GM12872 (cell line): ENCODE measurements at regions not wholly inside any gene's neighbourhood (a gene's known extent, or its start where the extent isn't known, plus 50 kb on each side); places are given as distances from the start of the nearest gene placed in this dataset.

Experiments used
- CTCF ChIP-seq: IDR thresholded peaks from 3 replicates; pipeline ENCODE4 v1.5.1; 2011; ENCODE audit warnings: low read depth, mild to moderate bottlenecking, low read length, moderate library complexity; ENCODE audit not compliant: insufficient read depth

DNA sequence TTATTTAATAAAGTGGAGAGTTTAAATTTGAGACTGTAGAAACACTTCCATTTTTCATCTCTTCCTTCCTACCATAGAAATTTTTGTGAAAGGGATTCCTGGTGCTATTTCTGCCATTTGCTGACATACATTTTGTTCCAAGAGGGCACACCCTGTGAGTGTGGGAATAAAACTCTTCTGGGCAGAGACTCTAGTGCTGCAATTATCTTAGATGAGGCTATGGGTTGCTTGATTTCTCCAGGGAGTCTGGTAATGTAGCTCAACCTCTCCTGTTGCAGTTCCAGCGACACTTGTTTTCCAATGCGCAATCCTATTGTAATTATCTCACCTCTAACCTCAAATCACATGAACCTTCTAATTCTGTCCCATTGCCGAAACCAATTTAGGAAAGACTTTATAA is 60.1 kb upstream of the ZSWIM2 start:
- no peak for TF ChIP-seq CTCF

DNA sequence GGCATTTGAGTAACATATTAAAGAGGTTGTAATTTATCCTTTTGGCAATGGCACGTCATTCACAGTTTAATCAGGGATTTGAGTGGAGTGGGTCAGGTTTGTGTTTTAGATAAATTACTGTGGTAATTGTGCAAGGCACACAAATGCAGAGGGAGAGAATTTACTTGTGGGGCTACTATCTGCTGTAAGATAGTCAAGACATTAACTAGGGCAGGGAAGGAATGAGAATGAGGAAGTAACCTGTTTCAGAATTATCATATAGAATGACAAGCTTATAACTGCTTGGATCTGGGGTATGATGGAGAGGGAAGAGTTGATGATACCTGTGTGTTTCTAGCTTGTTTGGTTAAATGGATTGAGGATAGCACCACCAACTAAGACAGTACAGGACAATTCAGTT is 58.9 kb upstream of the ZSWIM2 start:
- TF ChIP-seq CTCF, result no peak

- TF ChIP-seq CTCF, result no peak
Measured at GRCh38 chr2:186903216-186903615, 54.2 kb upstream of the ZSWIM2 start.
